Cardiac muscle cell (in vitro differentiated cells and primary cell): ENCODE measurements at regions not wholly inside any gene's neighbourhood (a gene's known extent, or its start where the extent isn't known, plus 50 kb on each side); places are given as distances from the start of the nearest gene placed in this dataset.

Experiments used
- DNase-seq, 2 donors: peaks; one replicate each; pipeline versions ENCODE4 v3.0.0 to v3.0.0-alpha.2; 2010 to 2017; ENCODE audit warnings: low read depth in 1 of 2, low spot score in 1 of 2
- H3K27ac ChIP-seq: fragments of 200-600 bp; sonication (generic); 2 replicates; pipeline ENCODE4 v1.5.1; 2016
- H3K27me3 ChIP-seq: fragments of 200-600 bp; sonication (generic); 2 replicates; pipeline ENCODE4 v1.6.0; 2016; ENCODE audit warnings: control low read depth
- H3K36me3 ChIP-seq: fragments of 200-600 bp; sonication (generic); 2 replicates; pipeline ENCODE4 v1.5.1; 2016; ENCODE audit warnings: control low read depth
- H3K4me1 ChIP-seq: fragments of 200-600 bp; sonication (generic); 2 replicates; pipeline ENCODE4 v1.8.1; 2017; ENCODE audit warnings: low read depth, mild to moderate bottlenecking, mixed run types
- H3K4me3 ChIP-seq: fragments of 200-600 bp; sonication (generic); 2 replicates; pipeline ENCODE4 v1.5.1; 2016; ENCODE audit warnings: mild to moderate bottlenecking
- H3K9me3 ChIP-seq: fragments of 200-600 bp; sonication (generic); 2 replicates; pipeline ENCODE4 v1.5.1; 2017; ENCODE audit warnings: low read depth, mild to moderate bottlenecking, control low read depth
- CTCF ChIP-seq: IDR thresholded peaks from 2 replicates; pipeline ENCODE4 v1.5.1; 2012; ENCODE audit warnings: low read depth, mild to moderate bottlenecking, low read length

DNA sequence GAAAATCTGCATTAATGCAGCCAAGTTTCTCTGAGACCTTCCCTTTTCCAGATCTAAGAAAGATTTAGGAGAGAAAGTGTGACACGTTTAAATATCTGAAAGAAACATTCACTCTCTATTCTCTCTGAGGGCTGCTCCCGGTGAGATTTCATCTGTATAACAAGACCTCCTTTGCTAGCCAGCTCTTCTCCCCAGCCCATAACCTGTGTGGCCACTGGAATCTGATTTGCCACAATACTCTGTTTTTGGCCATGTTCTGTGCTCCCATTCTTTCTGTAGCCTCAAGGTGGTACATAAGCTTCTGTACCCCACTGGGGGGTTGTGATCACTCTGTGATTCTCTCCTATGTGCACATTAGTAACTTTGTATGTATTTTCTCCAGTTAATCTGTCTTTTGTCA, 291.0 kb upstream of the SEMA6A start:
- H3K4me3 ChIP-seq: no peak overlapping the region
- TF ChIP-seq CTCF: no peak
- DNase-seq: no peak
- no peaks in the 10 kb centered on the region for H3K9me3 ChIP-seq
- H3K27me3 ChIP-seq: no peaks in the 10 kb centered on the region
- H3K4me1 ChIP-seq: peaks cover 10% of the 10 kb centered on the region
- no peaks in the 10 kb centered on the region for H3K36me3 ChIP-seq
- no peak overlapping the region for H3K27ac ChIP-seq

DNA sequence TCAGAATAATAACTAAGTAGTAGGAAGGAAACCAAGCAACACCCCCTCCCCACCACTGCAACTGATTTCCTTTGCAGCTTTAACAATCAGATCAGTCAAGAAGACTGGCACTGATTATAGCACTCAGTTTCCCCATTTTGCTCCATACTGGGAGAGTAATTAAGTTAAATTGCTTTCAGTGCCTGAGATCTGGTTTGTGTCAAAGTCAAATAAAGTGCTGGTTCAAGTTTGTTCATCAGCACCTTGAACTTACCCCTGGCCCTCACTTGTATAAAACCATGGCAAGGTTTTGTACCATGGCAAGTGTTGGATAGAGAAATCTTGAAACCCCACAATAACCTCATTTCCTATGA, 290.2 kb upstream of the SEMA6A start:
- H3K27me3 ChIP-seq: no peaks in the 10 kb centered on the region
- no peaks in the 10 kb centered on the region for H3K9me3 ChIP-seq
- DNase-seq: no peak
- TF ChIP-seq CTCF: no peak
- no peak overlapping the region for H3K4me3 ChIP-seq
- no peak overlapping the region for H3K27ac ChIP-seq
- peaks cover 10% of the 10 kb centered on the region for H3K4me1 ChIP-seq
- no peaks in the 10 kb centered on the region for H3K36me3 ChIP-seq

DNA sequence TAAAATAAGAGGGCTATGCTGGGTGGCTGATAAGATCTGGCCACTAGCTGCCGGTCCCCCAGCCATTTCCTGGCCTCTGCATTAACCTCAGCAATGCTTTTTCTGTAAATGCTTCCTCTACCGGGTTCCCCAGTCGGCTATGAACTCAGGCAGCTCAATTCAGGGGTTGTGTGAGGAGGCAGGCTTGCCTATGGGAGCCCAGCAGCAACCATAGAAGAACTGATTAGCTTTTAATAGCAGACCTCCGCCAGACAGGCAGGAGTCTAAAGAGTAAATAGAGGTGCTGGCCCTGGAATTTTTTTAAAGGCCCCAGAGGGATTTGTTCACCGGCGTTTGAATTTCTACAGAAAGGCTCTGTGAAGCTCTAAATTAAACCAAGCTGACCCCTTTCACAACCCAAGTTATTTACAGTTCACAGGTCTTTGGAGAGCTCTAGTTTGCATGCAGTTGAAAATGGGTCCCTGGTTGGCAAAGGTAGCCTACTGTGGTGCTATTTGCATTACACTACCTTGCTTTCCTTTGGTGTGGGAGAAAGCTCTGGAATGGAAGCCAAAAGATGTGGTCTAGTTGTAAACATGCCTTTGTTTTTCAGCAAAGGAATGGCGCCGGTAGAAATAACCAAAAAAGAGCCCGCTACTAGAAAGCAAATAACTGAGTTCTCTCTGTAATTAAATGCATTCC, 289.7 kb upstream of the SEMA6A start:
- Histone ChIP-seq H3K36me3 (no peaks in the 10 kb centered on the region), H3K4me3 (no peak overlapping the region), H3K27me3 (no peaks in the 10 kb centered on the region), H3K4me1 (peaks cover 10% of the 10 kb centered on the region), H3K9me3 (no peaks in the 10 kb centered on the region), H3K27ac (no peak overlapping the region)
- peak in 1 of 2 donors; percentile 26 for DNase-seq
- no peak for TF ChIP-seq CTCF

GRCh38 chr5:116862632-116863455, 288.2 kb upstream of the SEMA6A start:
- DNase-seq: no peak
- Histone ChIP-seq H3K9me3 (no peaks in the 10 kb centered on the region), H3K36me3 (no peaks in the 10 kb centered on the region), H3K27ac (no peak overlapping the region), H3K27me3 (no peaks in the 10 kb centered on the region), H3K4me3 (no peak overlapping the region), H3K4me1 (peaks cover 10% of the 10 kb centered on the region)
- TF ChIP-seq CTCF: no peak

GRCh38 chr5:116861666-116862065, 287.0 kb upstream of the SEMA6A start:
- no peak for TF ChIP-seq CTCF
- DNase-seq: no peak
- H3K4me1 ChIP-seq: peaks cover 10% of the 10 kb centered on the region
- H3K36me3 ChIP-seq: no peaks in the 10 kb centered on the region
- no peaks in the 10 kb centered on the region for H3K27me3 ChIP-seq
- H3K27ac ChIP-seq: no peak overlapping the region
- no peaks in the 10 kb centered on the region for H3K9me3 ChIP-seq
- H3K4me3 ChIP-seq: no peak overlapping the region
